Right atrium auricular region (tissue), 2 donors: ENCODE measurements at regions not wholly inside any gene's neighbourhood (a gene's known extent, or its start where the extent isn't known, plus 50 kb on each side); places are given as distances from the start of the nearest gene placed in this dataset.

Experiments
- DNase-seq: peaks from one replicate; pipeline ENCODE4 v3.0.0-alpha.2; 2019; ENCODE audit warnings: low spot score
- H3K27ac ChIP-seq, 2 donors: fragments of 200-600 bp; sonication (generic); 1 replicate in 1 of 2; 2 replicates in 1 of 2; pipeline ENCODE4 v1.5.1; 2016 to 2019
- H3K27me3 ChIP-seq, 2 donors: fragments of 200-600 bp; sonication (generic); one replicate each; pipeline versions ENCODE4 v1.5.1 to v1.6.0; 2017 to 2019
- H3K36me3 ChIP-seq: fragments of 200-600 bp; sonication (generic); one replicate; pipeline ENCODE4 v1.5.1; 2016
- H3K4me1 ChIP-seq, 2 donors: fragments of 200-600 bp; sonication (generic); one replicate each; pipeline versions ENCODE4 v1.5.1 to v1.6.0; 2017 to 2019
- H3K4me3 ChIP-seq, 2 donors: fragments of 200-600 bp; sonication (generic); 1 replicate in 1 of 2; 2 replicates in 1 of 2; pipeline ENCODE4 v1.5.1; 2017 to 2019; ENCODE audit warnings: mild to moderate bottlenecking in 1 of 2, moderate library complexity in 1 of 2
- H3K9me3 ChIP-seq, 2 donors: fragments of 200-600 bp; sonication (generic); one replicate each; pipeline ENCODE4 v1.5.1; 2019
- CTCF ChIP-seq, 2 donors: fragments of 200-600 bp; sonication (generic); IDR thresholded peaks; one replicate each; pipeline ENCODE4 v1.5.1; 2019; ENCODE audit warnings: antibody characterized with exemption in 2 of 2

- DNase-seq, result no peak
- H3K9me3 ChIP-seq, result no peaks in the 10 kb centered on the region
- no peak overlapping the region for H3K4me3 ChIP-seq
- H3K27ac ChIP-seq, result no peak overlapping the region
- H3K36me3 ChIP-seq, result no peaks in the 10 kb centered on the region
- no peak for TF ChIP-seq CTCF (IDR thresholded peaks at IDR 0.05)
- no peaks in the 10 kb centered on the region for H3K27me3 ChIP-seq
- H3K4me1 ChIP-seq, result no peaks in the 10 kb centered on the region
These were observed 112.8 kb upstream of the TEX51 start for GRCh38 chr2:126785862-126786261.

DNA sequence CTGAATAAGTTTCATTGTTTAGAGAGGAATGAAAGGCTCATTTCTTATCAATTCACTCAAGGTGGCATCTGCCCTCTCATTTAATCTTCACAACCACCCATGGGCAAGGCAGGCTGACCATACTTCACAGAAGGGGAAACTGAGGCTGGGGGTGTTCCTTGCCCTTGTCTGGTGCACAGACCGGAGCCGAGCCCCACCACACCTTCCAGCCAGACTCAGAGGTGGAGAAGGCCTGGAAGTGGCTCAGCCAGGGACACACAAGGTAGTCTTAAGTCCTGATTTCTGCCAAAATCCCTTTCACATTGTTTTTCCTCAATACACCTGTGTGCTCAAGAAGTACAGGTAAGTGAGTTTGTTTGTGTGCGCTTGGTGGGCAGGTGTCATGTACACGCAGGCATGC, 111.9 kb upstream of the TEX51 start:
- Histone ChIP-seq H3K4me1 (no peaks in the 10 kb centered on the region), H3K27ac (no peak overlapping the region), H3K36me3 (no peaks in the 10 kb centered on the region), H3K9me3 (no peaks in the 10 kb centered on the region), H3K4me3 (no peak overlapping the region), H3K27me3 (no peaks in the 10 kb centered on the region)
- no peak for DNase-seq
- TF ChIP-seq CTCF (IDR thresholded peaks at IDR 0.05), result no peak

- no peak for TF ChIP-seq CTCF (IDR thresholded peaks at IDR 0.05)
- Histone ChIP-seq H3K4me1 (no peaks in the 10 kb centered on the region), H3K4me3 (no peak overlapping the region), H3K9me3 (no peaks in the 10 kb centered on the region), H3K36me3 (no peaks in the 10 kb centered on the region), H3K27ac (no peak overlapping the region), H3K27me3 (no peaks in the 10 kb centered on the region)
- DNase-seq, result no peak
These were observed 111.4 kb upstream of the TEX51 start for GRCh38 chr2:126787289-126787688.

GRCh38 chr2:126788113-126788512, 110.6 kb upstream of the TEX51 start:
- Histone ChIP-seq H3K4me3 (no peak overlapping the region), H3K4me1 (no peaks in the 10 kb centered on the region), H3K36me3 (no peaks in the 10 kb centered on the region), H3K27ac (no peak overlapping the region), H3K9me3 (no peaks in the 10 kb centered on the region), H3K27me3 (no peaks in the 10 kb centered on the region)
- no peak for DNase-seq
- no peak for TF ChIP-seq CTCF (IDR thresholded peaks at IDR 0.05)

DNA sequence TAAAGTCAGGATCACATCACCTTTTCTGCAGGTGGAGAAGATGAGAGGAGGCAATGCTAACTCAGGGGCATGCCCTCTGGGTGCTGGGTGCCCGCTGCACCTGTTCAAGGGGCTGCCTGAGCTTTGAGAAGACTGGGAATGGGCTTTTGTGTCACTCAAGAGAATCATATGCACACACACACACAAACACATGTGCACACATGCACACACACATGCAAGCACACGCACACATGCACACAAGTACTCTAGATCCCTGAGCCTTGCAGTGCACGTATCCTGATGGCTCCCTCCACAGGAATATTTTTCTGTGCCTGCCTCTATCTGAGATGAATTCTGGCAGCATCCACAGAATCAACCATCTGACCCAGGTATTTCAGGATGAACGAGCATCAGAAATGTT, 110.0 kb upstream of the TEX51 start:
- H3K27me3 ChIP-seq, result no peaks in the 10 kb centered on the region
- TF ChIP-seq CTCF (IDR thresholded peaks at IDR 0.05), result no peak
- no peak overlapping the region for H3K27ac ChIP-seq
- no peak for DNase-seq
- no peak overlapping the region for H3K4me3 ChIP-seq
- no peaks in the 10 kb centered on the region for H3K4me1 ChIP-seq
- H3K36me3 ChIP-seq, result no peaks in the 10 kb centered on the region
- H3K9me3 ChIP-seq, result no peaks in the 10 kb centered on the region

DNA sequence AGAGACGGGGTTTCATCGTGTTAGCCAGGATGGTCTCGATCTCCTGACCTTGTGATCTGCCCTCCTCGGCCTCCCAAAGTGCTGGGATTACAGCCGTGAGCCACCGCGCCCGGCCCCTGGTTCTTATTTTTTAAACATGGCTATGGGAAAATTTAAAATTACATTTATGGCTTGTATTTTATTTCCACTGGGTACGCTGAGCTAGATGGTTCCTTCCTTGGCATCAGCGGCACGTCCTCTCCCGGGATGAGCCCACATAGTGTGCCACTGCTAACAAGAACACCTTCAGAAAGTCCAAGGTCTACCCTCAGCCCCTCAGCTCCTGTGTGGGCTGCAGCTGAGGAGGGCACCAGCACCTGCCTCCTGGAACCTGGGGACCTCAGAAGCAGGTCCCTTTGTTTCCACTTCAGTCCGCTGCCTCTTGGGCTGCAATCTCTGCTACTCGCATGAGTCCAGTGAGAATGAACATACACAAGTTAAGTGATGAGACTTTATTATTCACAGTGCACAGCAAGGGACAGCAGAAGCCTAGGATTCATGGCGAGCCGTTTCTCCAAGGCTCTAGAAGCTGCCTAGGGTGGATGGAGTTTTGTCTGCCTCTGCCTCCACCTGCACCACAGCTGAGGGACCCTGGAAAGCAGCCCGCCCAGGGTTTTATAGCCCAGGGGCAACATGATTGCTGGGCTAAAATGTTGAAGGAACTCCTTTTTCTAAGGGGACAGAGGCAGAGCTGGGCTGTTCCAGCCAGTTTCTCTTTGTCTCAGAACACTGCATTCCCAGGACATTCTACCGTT, 107.5 kb upstream of the TEX51 start:
- Histone ChIP-seq H3K27ac (no peak overlapping the region), H3K36me3 (no peaks in the 10 kb centered on the region), H3K4me1 (no peaks in the 10 kb centered on the region), H3K27me3 (no peaks in the 10 kb centered on the region), H3K4me3 (no peak overlapping the region), H3K9me3 (no peaks in the 10 kb centered on the region)
- TF ChIP-seq CTCF (IDR thresholded peaks at IDR 0.05), result no peak
- no peak for DNase-seq
